Activated T-cell treated with anti-CD3 and anti-CD28 coated beads, Interleukin-2, amount 50 U/mL, for 72 hours (primary cell): ENCODE measurements at regions not wholly inside any gene's neighbourhood (a gene's known extent, or its start where the extent isn't known, plus 50 kb on each side); places are given as distances from the start of the nearest gene placed in this dataset.
"Not testable (repeated sequence)": the region's sequence is repeated elsewhere in the genome, so short reads cannot be mapped to it uniquely, and the experiment has no call there.

Experiments
- ATAC-seq, 2 donors: fragments of 150-1000 bp; cut with Tn5 transposase; replicated peaks in 1 of 2; 2 replicates each; pipeline ENCODE4 v1.10.0; 2021; ENCODE audit warnings: moderate library complexity in 2 of 2, mild to moderate bottlenecking in 1 of 2
- DNase-seq, 2 donors: peaks; one replicate each; pipeline ENCODE4 v3.0.0; 2021 to 2022; ENCODE audit warnings: mixed read lengths in 1 of 2
- H3K27ac Mint-ChIP-seq: one replicate; pipeline ENCODE4 v1.8.0; 2022; ENCODE audit warnings: mild to moderate bottlenecking, moderate library complexity, mixed read lengths
- H3K27me3 Mint-ChIP-seq: one replicate; pipeline ENCODE4 v1.8.0; 2022; ENCODE audit warnings: low read depth, mixed read lengths
- H3K36me3 Mint-ChIP-seq, 2 donors: one replicate each; pipeline ENCODE4 v1.8.0; 2022; ENCODE audit warnings: mixed read lengths in 2 of 2, mild to moderate bottlenecking in 1 of 2; ENCODE audit not compliant: insufficient read depth in 2 of 2
- H3K4me1 Mint-ChIP-seq: one replicate; pipeline ENCODE4 v1.8.0; 2022; ENCODE audit warnings: low read depth, mixed read lengths
- H3K4me3 Mint-ChIP-seq, 2 donors: one replicate each; pipeline ENCODE4 v1.8.0; 2022; ENCODE audit warnings: mild to moderate bottlenecking in 2 of 2, mixed read lengths in 2 of 2, moderate library complexity in 2 of 2
- H3K9me3 Mint-ChIP-seq, 2 donors: one replicate each; pipeline ENCODE4 v1.8.0; 2022; ENCODE audit warnings: mixed read lengths in 2 of 2

DNA sequence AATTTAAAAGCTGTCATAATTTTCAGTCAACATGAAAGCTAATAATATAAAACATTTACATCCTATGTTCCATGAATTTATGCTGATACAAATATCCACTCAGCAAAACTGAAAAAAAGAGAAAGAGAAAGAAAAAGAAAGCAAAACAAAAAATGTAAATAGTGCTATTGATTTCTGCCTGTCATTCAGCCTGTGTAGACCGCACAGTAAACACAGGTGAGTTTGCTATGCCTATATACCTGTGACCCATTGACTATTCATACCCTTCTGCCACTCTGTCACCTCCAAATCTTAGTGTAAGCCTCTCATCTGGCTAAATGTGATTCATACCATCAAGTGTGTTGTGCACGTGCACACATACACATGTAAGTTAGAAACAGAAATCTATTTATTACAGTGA is 359.0 kb upstream of the RORB start:
- H3K27ac Mint-ChIP-seq: no peak overlapping the region
- DNase-seq (no peak), ATAC-seq (no peak)
- H3K4me1 Mint-ChIP-seq: no peaks in the 10 kb centered on the region
- H3K36me3 Mint-ChIP-seq: no peaks in the 10 kb centered on the region
- H3K4me3 Mint-ChIP-seq: no peak overlapping the region
- peaks cover 2% of the 10 kb centered on the region in 2 donors for H3K9me3 Mint-ChIP-seq
- no peaks in the 10 kb centered on the region for H3K27me3 Mint-ChIP-seq

DNA sequence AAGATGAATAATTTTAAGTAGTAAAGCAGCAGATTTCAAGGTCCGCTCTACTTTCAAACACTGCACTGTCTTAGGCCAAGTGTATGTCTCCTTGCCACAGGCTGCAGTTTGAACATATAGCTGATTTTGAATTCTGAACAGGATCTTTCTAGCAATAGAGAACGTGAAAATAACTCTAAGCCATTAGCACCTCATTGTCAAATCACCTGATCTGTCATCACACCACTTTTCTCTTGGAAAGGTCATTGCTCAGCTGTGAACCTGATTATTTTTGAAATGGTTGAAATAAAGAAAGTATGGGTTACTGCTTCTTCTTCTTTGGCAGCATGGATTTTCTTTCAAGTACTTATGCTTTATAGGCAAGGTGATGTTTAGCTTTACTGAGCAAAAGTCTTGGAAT is 357.0 kb upstream of the RORB start:
- Mint-ChIP-seq H3K9me3 (peaks cover under 1 to 2% of the 10 kb centered on the region in 2 donors), H3K27ac (no peak overlapping the region), H3K4me1 (no peaks in the 10 kb centered on the region), H3K36me3 (no peaks in the 10 kb centered on the region), H3K27me3 (no peaks in the 10 kb centered on the region), H3K4me3 (no peak overlapping the region)
- ATAC-seq: no peak
- no peak for DNase-seq

- H3K27me3 Mint-ChIP-seq: no peaks in the 10 kb centered on the region
- no peaks in the 10 kb centered on the region for H3K36me3 Mint-ChIP-seq
- H3K9me3 Mint-ChIP-seq: peaks cover 3% of the 10 kb centered on the region in 2 donors
- H3K4me1 Mint-ChIP-seq: no peaks in the 10 kb centered on the region
- no peak for ATAC-seq
- no peak for DNase-seq
- no peak overlapping the region for H3K4me3 Mint-ChIP-seq
- H3K27ac Mint-ChIP-seq: no peak overlapping the region
Measured at GRCh38 chr9:74147906-74148305, 349.2 kb upstream of the RORB start.

GRCh38 chr9:74172874-74173273 is 324.3 kb upstream of the RORB start:
- ATAC-seq (no peak), DNase-seq (no peak)
- no peaks in the 10 kb centered on the region for H3K27me3 Mint-ChIP-seq
- H3K4me3 Mint-ChIP-seq: no peak overlapping the region
- H3K27ac Mint-ChIP-seq: no peak overlapping the region
- H3K4me1 Mint-ChIP-seq: no peaks in the 10 kb centered on the region
- no peaks in the 10 kb centered on the region for H3K36me3 Mint-ChIP-seq
- H3K9me3 Mint-ChIP-seq: peaks cover 0 to 3% of the 10 kb centered on the region in 2 donors

DNA sequence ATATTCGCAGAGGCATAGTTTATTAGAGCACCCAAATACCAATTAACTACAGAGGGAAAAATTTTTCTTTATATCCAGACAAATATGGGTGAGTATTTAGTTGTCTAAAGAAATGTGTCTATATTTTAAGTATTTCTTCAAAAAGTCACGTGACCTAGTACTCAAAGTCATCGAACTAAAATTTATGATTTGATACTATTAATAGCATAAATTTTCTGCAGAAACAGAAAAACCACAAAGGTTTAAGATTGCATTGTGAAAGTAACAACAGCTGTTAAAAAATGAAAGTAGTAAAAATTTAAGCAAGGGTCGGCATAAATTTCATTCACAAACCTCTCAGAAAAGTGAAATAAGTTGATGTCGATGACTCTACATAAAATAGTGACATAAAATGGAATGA is 323.9 kb upstream of the RORB start:
- Mint-ChIP-seq H3K36me3 (no peaks in the 10 kb centered on the region), H3K9me3 (peaks cover 0 to 3% of the 10 kb centered on the region in 2 donors), H3K4me1 (no peaks in the 10 kb centered on the region), H3K4me3 (no peak overlapping the region), H3K27ac (no peak overlapping the region), H3K27me3 (no peaks in the 10 kb centered on the region)
- DNase-seq (no peak), ATAC-seq (no peak)

- H3K27me3 Mint-ChIP-seq, H3K9me3 Mint-ChIP-seq, H3K27ac Mint-ChIP-seq, ATAC-seq, H3K4me3 Mint-ChIP-seq, H3K36me3 Mint-ChIP-seq, DNase-seq, H3K4me1 Mint-ChIP-seq: not testable (repeated sequence)
Measured at GRCh38 chr9:74197771-74198170, 299.4 kb upstream of the RORB start.

DNA sequence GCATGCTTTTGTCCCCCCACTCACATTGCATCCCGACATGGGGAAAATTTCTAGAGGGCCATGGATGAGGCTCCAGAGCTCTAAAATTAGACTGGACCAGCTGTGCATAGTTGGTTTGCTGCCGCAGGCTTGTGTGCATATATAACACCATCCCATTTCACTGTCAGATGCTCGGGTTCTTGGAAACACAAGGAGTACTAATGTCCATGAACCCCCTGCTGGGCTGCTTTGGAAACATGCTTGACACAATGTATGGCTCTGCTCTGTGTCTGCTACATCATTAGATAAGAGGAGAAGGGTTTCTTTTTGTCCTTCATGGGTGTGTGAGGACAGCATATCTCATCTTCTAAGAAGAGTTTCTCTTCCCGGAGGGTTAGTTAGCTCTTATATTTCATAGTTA is 292.1 kb upstream of the RORB start:
- Mint-ChIP-seq H3K4me1 (no peaks in the 10 kb centered on the region), H3K27me3 (no peaks in the 10 kb centered on the region), H3K9me3 (peaks cover 0 to 2% of the 10 kb centered on the region in 2 donors), H3K4me3 (no peak overlapping the region), H3K36me3 (no peaks in the 10 kb centered on the region), H3K27ac (no peak overlapping the region)
- no peak for ATAC-seq
- no peak for DNase-seq

DNA sequence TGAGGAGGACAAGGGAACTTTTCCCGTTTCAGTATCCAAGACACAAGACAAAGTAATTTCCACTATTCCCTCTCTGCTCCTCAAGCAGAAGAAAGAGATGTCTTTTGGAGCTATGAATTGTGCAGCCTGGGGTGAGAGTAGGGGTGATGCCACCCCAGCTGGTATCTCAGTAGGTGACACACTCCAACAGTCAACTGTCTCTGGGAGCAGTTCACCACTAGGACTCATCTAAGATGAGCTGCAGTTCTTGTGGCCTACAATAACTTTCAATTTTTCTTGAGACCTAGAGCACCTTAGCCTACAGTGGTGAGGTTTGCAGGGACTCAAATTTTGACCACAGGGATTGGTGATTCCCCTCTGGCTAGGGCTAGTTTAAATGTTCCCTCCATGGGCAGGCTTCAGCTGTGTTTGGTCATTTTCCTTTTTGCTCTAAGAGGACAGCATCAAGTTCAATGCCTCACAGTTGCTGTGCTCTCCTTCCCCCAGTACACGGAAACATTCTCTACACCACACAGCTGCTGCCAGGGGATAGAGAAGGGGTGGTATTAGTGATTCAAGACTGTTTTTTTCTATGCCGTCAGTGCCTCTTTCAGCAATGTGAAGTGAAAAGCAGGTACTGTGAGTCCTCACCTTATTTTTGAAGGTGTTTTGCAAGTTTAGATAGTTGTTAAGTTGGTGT is 278.6 kb upstream of the RORB start:
- Mint-ChIP-seq H3K27ac (no peak overlapping the region), H3K27me3 (no peaks in the 10 kb centered on the region), H3K4me3 (no peak overlapping the region), H3K4me1 (no peaks in the 10 kb centered on the region), H3K36me3 (peaks cover 2% of the 10 kb centered on the region in 2 donors), H3K9me3 (peaks cover 3 to 8% of the 10 kb centered on the region in 2 donors)
- no peak for DNase-seq
- no peak for ATAC-seq

GRCh38 chr9:74220327-74220726 is 276.8 kb upstream of the RORB start:
- no peaks in the 10 kb centered on the region for H3K4me1 Mint-ChIP-seq
- no peak for ATAC-seq
- DNase-seq: no peak
- no peak overlapping the region for H3K4me3 Mint-ChIP-seq
- H3K27ac Mint-ChIP-seq: no peak overlapping the region
- H3K27me3 Mint-ChIP-seq: no peaks in the 10 kb centered on the region
- peaks cover 5 to 9% of the 10 kb centered on the region in 2 donors for H3K9me3 Mint-ChIP-seq
- H3K36me3 Mint-ChIP-seq: peaks cover 2% of the 10 kb centered on the region in 2 donors

GRCh38 chr9:74236857-74237256 is 260.3 kb upstream of the RORB start:
- Mint-ChIP-seq H3K27ac (no peak overlapping the region), H3K4me3 (no peak overlapping the region), H3K9me3 (peaks cover 5 to 8% of the 10 kb centered on the region in 2 donors), H3K4me1 (no peaks in the 10 kb centered on the region), H3K27me3 (no peaks in the 10 kb centered on the region), H3K36me3 (peaks cover 0 to 2% of the 10 kb centered on the region in 2 donors)
- ATAC-seq (no peak), DNase-seq (no peak)

DNA sequence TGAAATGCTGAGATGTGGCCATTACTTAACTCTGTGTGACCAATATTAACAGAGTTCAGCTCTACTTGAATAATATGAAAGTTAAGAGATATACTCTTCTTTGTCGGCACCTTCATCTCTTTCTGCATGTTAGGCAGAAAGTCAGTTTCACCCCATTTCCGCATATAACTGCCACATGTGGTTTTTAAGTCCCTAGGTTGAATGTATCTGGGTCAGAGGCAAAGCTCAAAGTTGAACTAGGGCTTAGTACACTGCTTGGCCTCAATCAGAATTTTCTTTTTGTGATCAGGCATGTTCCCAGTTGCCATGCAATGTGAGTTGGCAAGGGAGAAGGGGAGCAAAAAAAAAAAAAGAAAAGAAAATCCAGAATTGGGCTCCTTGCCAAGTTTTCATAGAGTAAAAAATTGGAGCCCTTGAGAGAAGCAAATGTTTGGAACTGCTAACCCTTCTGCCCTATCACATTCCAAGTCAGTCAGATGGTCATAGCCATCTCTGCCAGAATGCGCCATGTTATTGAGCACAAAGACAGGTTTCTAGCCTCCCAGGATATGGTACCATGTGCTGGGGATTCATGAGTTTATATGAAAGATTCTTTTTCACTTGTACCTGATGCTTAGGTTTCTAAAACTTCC is 251.2 kb upstream of the RORB start:
- H3K9me3 Mint-ChIP-seq: peaks cover 8 to 10% of the 10 kb centered on the region in 2 donors
- H3K36me3 Mint-ChIP-seq: peaks cover 0 to 2% of the 10 kb centered on the region in 2 donors
- no peaks in the 10 kb centered on the region for H3K27me3 Mint-ChIP-seq
- ATAC-seq (peak in 1 of 2 donors; percentile 69), DNase-seq (no peak)
- no peaks in the 10 kb centered on the region for H3K4me1 Mint-ChIP-seq
- no peak overlapping the region for H3K27ac Mint-ChIP-seq
- H3K4me3 Mint-ChIP-seq: no peak overlapping the region

DNA sequence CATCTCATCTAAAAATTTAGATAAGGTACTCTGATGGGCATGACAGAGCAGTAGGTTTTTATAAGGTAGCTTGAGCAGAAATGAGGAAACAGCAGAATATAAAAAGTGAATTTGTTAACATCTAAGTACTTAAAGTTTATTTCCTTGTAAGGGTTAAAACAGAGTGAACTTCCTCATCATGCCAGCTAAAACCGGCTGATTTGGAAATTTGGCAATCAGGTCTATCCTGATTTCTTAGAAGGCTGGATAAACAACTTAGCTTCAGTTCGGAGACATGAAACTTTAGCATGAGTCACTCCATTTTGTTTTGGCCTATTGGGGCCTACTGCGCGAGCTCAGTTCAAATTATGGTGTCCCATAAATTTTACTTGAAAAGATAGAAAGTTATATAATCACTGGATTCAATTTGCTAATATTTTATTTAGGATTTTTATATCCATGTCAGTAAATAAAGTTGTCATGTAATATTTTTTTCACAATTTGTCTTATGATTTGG is 241.6 kb upstream of the RORB start:
- no peaks in the 10 kb centered on the region for H3K36me3 Mint-ChIP-seq
- no peak for DNase-seq
- H3K9me3 Mint-ChIP-seq: no peaks in the 10 kb centered on the region
- no peak overlapping the region for H3K4me3 Mint-ChIP-seq
- H3K4me1 Mint-ChIP-seq: no peaks in the 10 kb centered on the region
- H3K27ac Mint-ChIP-seq: no peak overlapping the region
- no peak for ATAC-seq
- no peaks in the 10 kb centered on the region for H3K27me3 Mint-ChIP-seq

DNA sequence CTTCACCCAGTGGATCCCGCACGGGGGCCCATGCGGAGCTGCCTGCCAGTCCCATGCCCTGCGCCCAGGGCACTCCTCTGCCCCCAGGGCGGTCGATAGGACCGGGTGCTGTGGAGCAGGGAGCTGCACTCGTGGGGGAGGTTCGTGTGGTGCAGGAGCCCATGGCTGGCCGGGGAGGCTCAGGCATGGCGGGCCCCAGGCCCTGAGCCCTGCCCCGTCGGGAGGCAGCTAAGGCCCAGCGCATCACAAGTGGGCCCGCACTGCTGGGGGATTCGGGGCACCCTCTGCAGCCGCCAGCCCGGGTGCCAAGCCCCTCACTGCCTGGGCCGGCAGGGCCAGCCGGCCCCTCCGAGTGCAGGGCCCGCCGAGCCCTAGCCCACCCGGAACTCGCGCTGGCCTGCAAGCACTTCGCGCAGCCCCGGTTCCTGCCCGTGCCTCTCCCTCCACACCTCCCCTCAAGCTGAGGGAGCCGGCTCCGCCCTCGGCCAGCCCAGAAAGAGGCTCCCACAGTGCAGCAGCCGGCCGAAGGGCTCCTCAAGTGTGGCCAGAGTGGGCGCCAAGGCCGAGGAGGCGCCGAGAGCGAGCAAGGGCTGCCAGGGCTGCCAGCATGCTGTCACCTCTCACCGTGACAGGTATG is 221.1 kb upstream of the RORB start:
- H3K27me3 Mint-ChIP-seq: no peaks in the 10 kb centered on the region
- no peak overlapping the region for H3K4me3 Mint-ChIP-seq
- no peaks in the 10 kb centered on the region for H3K4me1 Mint-ChIP-seq
- no peaks in the 10 kb centered on the region for H3K36me3 Mint-ChIP-seq
- ATAC-seq: no peak
- peaks cover 1 to 2% of the 10 kb centered on the region in 2 donors for H3K9me3 Mint-ChIP-seq
- H3K27ac Mint-ChIP-seq: no peak overlapping the region
- DNase-seq: no peak
